ENCODE measurements at regions not wholly inside any gene's neighbourhood (a gene's known extent, or its start where the extent isn't known, plus 50 kb on each side); places are given as distances from the start of the nearest gene placed in this dataset.

GRCh38 chr4:31035761-31036160 is 315.6 kb downstream of the PCDH7 start:
- H3K4me3 ChIP-seq (ENCODE audit: low read depth, low read length, poor library complexity, severe bottlenecking) = no peak overlapping the region
- ChIA-PET CTCF (no interaction called here), POLR2A (ENCODE audit: low non-redundant PET) (no interaction called here)
- H3K27me3 ChIP-seq (replicated peaks; ENCODE audit: insufficient read depth, low read depth, low read length, poor library complexity) = no peaks in the 10 kb centered on the region
- TF ChIP-seq CTCF (conservative IDR thresholded peaks at IDR 0.05; ENCODE audit: low read depth, low read length) (no peak), EZH2 (IDR thresholded peaks at IDR 0.05; ENCODE audit: borderline replicate concordance, low read depth, low read length, poor library complexity, severe bottlenecking) (no peak)
- no peak for DNase-seq (ENCODE audit: low spot score)
- H3K27ac ChIP-seq (ENCODE audit: low read depth, low read length, poor library complexity, severe bottlenecking) = no peak overlapping the region
- H3K36me3 ChIP-seq (ENCODE audit: insufficient read depth, low read length, poor library complexity, severe bottlenecking) = no peaks in the 10 kb centered on the region
- no TSS peak for BruUV-seq (replicated peaks)
- peaks cover 2% of the 10 kb centered on the region for H3K4me1 ChIP-seq (ENCODE audit: insufficient read depth, low read length, poor library complexity, severe bottlenecking)
- no peaks in the 10 kb centered on the region for H3K9me3 ChIP-seq (ENCODE audit: low read depth, low read length, poor library complexity, severe bottlenecking)
- intact Hi-C loops (cut with micrococcal nuclease; ENCODE audit: unreplicated experiment) = no loop called here

- H3K4me3 ChIP-seq (ENCODE audit: low read depth, low read length, poor library complexity, severe bottlenecking) = no peak overlapping the region
- TF ChIP-seq CTCF (conservative IDR thresholded peaks at IDR 0.05; ENCODE audit: low read depth, low read length) (no peak), EZH2 (IDR thresholded peaks at IDR 0.05; ENCODE audit: borderline replicate concordance, low read depth, low read length, poor library complexity, severe bottlenecking) (no peak)
- no peaks in the 10 kb centered on the region for H3K27me3 ChIP-seq (replicated peaks; ENCODE audit: insufficient read depth, low read depth, low read length, poor library complexity)
- CTCF ChIA-PET = no interaction called here
- H3K36me3 ChIP-seq (ENCODE audit: insufficient read depth, low read length, poor library complexity, severe bottlenecking) = no peaks in the 10 kb centered on the region
- intact Hi-C loops (cut with micrococcal nuclease; ENCODE audit: unreplicated experiment) = no loop called here
- POLR2A ChIA-PET (ENCODE audit: low non-redundant PET) = no interaction called here
- H3K9me3 ChIP-seq (ENCODE audit: low read depth, low read length, poor library complexity, severe bottlenecking) = no peaks in the 10 kb centered on the region
- no peak for DNase-seq (ENCODE audit: low spot score)
- no TSS peak for BruUV-seq (replicated peaks)
- H3K27ac ChIP-seq (ENCODE audit: low read depth, low read length, poor library complexity, severe bottlenecking) = no peak overlapping the region
- H3K4me1 ChIP-seq (ENCODE audit: insufficient read depth, low read length, poor library complexity, severe bottlenecking) = peaks cover 19% of the 10 kb centered on the region
Measured at GRCh38 chr4:31037703-31038102, 317.5 kb downstream of the PCDH7 start.

- ChIA-PET CTCF (no interaction called here), POLR2A (ENCODE audit: low non-redundant PET) (no interaction called here)
- Histone ChIP-seq H3K4me3 (ENCODE audit: low read depth, low read length, poor library complexity, severe bottlenecking) (no peak overlapping the region), H3K36me3 (ENCODE audit: insufficient read depth, low read length, poor library complexity, severe bottlenecking) (no peaks in the 10 kb centered on the region), H3K9me3 (ENCODE audit: low read depth, low read length, poor library complexity, severe bottlenecking) (no peaks in the 10 kb centered on the region), H3K27ac (ENCODE audit: low read depth, low read length, poor library complexity, severe bottlenecking) (no peak overlapping the region), H3K4me1 (ENCODE audit: insufficient read depth, low read length, poor library complexity, severe bottlenecking) (peaks cover 36% of the 10 kb centered on the region), H3K27me3 (replicated peaks; ENCODE audit: insufficient read depth, low read depth, low read length, poor library complexity) (no peaks in the 10 kb centered on the region)
- intact Hi-C loops (cut with micrococcal nuclease; ENCODE audit: unreplicated experiment) = no loop called here
- TF ChIP-seq EZH2 (IDR thresholded peaks at IDR 0.05; ENCODE audit: borderline replicate concordance, low read depth, low read length, poor library complexity, severe bottlenecking) (no peak), CTCF (conservative IDR thresholded peaks at IDR 0.05; ENCODE audit: low read depth, low read length) (no peak)
- BruUV-seq (replicated peaks) = no TSS peak
- DNase-seq (ENCODE audit: low spot score) = no peak
Measured at GRCh38 chr4:31039382-31039781, 319.2 kb downstream of the PCDH7 start.
